HG03520 (cell line): ENCODE measurements at regions not wholly inside any gene's neighbourhood (a gene's known extent, or its start where the extent isn't known, plus 50 kb on each side); places are given as distances from the start of the nearest gene placed in this dataset.
"Not testable (repeated sequence)": the region's sequence is repeated elsewhere in the genome, so short reads cannot be mapped to it uniquely, and the experiment has no call there.

Source experiments
- ATAC-seq: cut with Tn5 transposase; IDR thresholded peaks from one replicate; pipeline ENCODE4 v1.9.1; 2021; ENCODE audit warnings: mild to moderate bottlenecking, moderate library complexity; ENCODE audit not compliant: unreplicated experiment

GRCh38 chr7:119522263-119522662, 750.7 kb upstream of the KCND2 start:
- ATAC-seq: no peak

GRCh38 chr7:119522698-119523097, 750.3 kb upstream of the KCND2 start:
- ATAC-seq: no peak

GRCh38 chr7:119545118-119545517, 727.9 kb upstream of the KCND2 start:
- no peak for ATAC-seq

GRCh38 chr7:119555788-119556187, 717.2 kb upstream of the KCND2 start:
- no peak for ATAC-seq

GRCh38 chr7:119556436-119556835, 716.5 kb upstream of the KCND2 start:
- ATAC-seq: no peak

- ATAC-seq: no peak
These were observed 711.2 kb upstream of the KCND2 start for GRCh38 chr7:119561751-119562150.

- ATAC-seq: no peak
These were observed 710.1 kb upstream of the KCND2 start for GRCh38 chr7:119562839-119563238.

GRCh38 chr7:119571666-119572065, 701.3 kb upstream of the KCND2 start:
- no peak for ATAC-seq

- no peak for ATAC-seq
These were observed 700.8 kb upstream of the KCND2 start for GRCh38 chr7:119572132-119572531.

- ATAC-seq: no peak
These were observed 700.4 kb upstream of the KCND2 start for GRCh38 chr7:119572541-119572940.

- ATAC-seq: no peak
These were observed 694.9 kb upstream of the KCND2 start for GRCh38 chr7:119578116-119578515.

GRCh38 chr7:119594956-119595355, 678.0 kb upstream of the KCND2 start:
- ATAC-seq: no peak

GRCh38 chr7:119596651-119597050, 676.3 kb upstream of the KCND2 start:
- no peak for ATAC-seq

GRCh38 chr7:119606297-119606696, 666.7 kb upstream of the KCND2 start:
- ATAC-seq: no peak

GRCh38 chr7:119620769-119621168, 652.2 kb upstream of the KCND2 start:
- ATAC-seq: no peak

GRCh38 chr7:119623427-119623826, 649.5 kb upstream of the KCND2 start:
- no peak for ATAC-seq

GRCh38 chr7:119630406-119630969, 642.5 kb upstream of the KCND2 start:
- ATAC-seq: no peak

- not testable (repeated sequence) for ATAC-seq
These were observed 639.2 kb upstream of the KCND2 start for GRCh38 chr7:119633812-119634211.

GRCh38 chr7:119640326-119640725, 632.6 kb upstream of the KCND2 start:
- no peak for ATAC-seq

- ATAC-seq: no peak
These were observed 632.1 kb upstream of the KCND2 start for GRCh38 chr7:119640861-119641260.

GRCh38 chr7:119643558-119643957, 629.4 kb upstream of the KCND2 start:
- ATAC-seq: no peak

- ATAC-seq: no peak
These were observed 625.7 kb upstream of the KCND2 start for GRCh38 chr7:119647286-119647685.

- ATAC-seq: not testable (repeated sequence)
These were observed 624.2 kb upstream of the KCND2 start for GRCh38 chr7:119648752-119649151.
